NCI-H82 (cell line): ENCODE measurements at regions not wholly inside any gene's neighbourhood (a gene's known extent, or its start where the extent isn't known, plus 50 kb on each side); places are given as distances from the start of the nearest gene placed in this dataset.
"Not testable (repeated sequence)": the region's sequence is repeated elsewhere in the genome, so short reads cannot be mapped to it uniquely, and the experiment has no call there.

Source experiments
- DNase-seq: peaks from one replicate; lab custom pipeline; 2025; lab: John Stamatoyannopoulos, UW

GRCh38 chr22:47617186-47617585 lies 854.7 kb downstream of the TBC1D22A start:
- no peak for DNase-seq

GRCh38 chr22:47616396-47617020 lies 854.1 kb downstream of the TBC1D22A start:
- no peak for DNase-seq

GRCh38 chr22:47615051-47615450 lies 852.6 kb downstream of the TBC1D22A start:
- no peak for DNase-seq

DNA sequence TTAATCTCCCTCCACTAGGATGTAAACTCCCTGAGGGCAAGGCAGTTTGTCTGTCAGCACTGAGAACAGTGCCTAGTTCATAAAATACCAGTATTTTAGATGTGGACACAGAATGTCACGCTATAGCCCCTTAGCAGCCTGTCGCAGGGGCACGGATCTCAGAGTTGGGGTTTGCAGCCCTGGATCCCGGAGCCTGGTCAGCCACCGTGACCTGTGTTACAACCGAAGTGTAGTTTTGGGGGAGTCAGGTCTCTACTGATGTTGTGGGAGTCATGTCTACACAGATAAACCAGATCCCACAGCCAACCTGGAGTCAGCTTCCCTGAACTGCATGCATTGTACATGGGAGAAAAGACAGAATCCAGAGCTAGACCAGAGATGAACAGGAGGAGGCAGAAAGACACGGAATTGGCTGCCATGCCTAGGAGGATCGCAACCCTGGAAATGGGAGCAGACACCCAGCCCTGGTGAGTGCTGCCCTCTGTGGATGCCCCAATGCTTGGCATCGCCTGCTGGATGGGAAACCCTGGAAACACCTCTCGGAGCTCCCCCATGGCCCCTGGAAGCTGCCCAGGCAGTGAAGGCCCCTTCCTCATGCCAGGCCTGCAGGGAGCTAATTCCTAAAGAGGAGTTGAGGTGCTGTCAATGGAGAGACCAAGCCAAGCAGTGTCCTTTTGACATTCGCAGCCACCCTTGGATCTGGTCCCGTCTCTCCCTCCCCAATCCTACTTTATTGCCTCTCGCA lies 851.3 kb downstream of the TBC1D22A start:
- no peak for DNase-seq

GRCh38 chr22:47613181-47613580 lies 850.7 kb downstream of the TBC1D22A start:
- DNase-seq: not testable (repeated sequence)

- no peak for DNase-seq
Observed at GRCh38 chr22:47612311-47612910, 850.0 kb downstream of the TBC1D22A start.

DNA sequence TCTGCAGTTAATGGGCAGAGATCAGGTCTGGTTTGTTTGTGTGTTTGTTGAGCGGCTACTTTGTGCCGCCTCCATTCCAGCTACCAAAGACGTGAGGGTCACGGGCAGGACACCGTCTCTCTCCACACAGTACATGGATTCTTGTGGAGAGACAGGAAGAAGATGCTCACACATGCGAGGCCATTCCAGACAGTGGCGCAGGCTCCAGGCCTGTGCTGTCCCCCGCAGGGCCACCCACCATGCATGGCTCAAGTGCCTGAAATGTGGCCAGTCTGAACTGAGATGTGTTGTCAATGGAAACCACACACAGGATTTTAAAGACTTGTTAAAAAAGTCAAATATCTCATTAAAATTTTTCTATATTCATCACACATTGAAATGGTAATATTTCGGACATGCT lies 848.3 kb downstream of the TBC1D22A start:
- DNase-seq: no peak

- DNase-seq: no peak
Observed at GRCh38 chr22:47610281-47610680, 847.8 kb downstream of the TBC1D22A start.

DNA sequence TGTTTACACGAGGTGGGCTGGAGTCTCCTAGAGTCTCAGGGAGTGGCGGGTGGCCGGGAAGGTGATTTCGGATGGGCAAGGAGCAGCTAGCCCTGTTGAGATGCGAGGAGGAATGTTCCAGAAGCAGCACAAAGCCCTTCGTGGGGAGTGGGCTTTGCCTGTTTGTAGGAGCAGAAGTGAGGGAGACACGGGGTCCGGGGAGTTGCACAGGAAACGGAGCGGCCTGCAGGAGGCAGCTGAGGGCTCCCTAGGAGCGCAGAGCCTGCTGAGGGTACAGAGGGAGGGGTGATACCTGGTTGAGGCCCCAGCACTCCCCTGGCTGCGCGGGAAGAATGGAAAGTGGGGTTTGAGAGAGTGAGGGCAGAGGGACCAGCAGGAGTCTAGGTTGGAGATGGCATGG lies 847.2 kb downstream of the TBC1D22A start:
- DNase-seq: no peak

DNA sequence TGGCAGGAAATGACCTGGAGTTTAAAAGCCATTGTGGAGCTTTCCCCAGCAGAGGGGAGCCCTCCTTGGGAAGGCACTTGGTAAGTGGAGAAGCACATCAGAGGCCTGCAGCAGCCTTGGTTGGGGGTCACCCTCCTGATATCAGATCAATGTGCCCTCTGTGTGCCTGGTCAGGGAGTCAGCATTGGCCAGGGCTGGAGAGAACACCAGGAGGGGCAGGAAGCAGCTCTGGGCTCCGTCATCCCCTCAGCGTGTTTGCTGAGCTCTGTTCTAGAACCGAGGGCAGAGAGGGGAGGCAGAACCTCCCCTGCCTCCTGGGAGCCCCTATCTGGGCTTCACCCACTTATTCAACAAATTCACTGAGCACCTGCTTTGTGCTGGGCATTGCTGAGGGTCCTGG lies 846.0 kb downstream of the TBC1D22A start:
- DNase-seq: no peak

- no peak for DNase-seq
Observed at GRCh38 chr22:47607486-47607885, 845.0 kb downstream of the TBC1D22A start.

- no peak for DNase-seq
Observed at GRCh38 chr22:47606426-47606825, 844.0 kb downstream of the TBC1D22A start.

- no peak for DNase-seq
Observed at GRCh38 chr22:47605886-47606285, 843.4 kb downstream of the TBC1D22A start.

DNA sequence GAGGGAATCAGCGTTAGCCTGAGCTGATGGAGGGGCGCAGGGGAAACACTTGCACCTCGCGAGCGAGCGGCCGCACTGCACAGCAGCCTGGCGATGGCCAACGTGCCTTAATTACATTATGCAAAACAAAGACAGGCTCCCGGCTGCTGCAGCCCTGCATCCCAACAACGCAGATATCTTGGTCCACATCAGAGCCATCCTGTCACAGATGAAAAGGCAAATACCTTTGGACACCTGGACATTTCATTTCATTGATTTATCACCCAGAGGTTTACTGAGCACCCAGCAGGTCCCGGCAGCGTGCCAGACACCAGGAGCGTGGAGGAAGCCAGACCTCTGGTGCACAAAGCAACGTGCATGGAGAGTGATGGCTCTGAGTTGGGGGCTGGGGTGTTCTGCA lies 843.0 kb downstream of the TBC1D22A start:
- no peak for DNase-seq

GRCh38 chr22:47604563-47604962 lies 842.1 kb downstream of the TBC1D22A start:
- DNase-seq: no peak

- no peak for DNase-seq
Observed at GRCh38 chr22:47602732-47603131, 840.3 kb downstream of the TBC1D22A start.

GRCh38 chr22:47601666-47602065 lies 839.2 kb downstream of the TBC1D22A start:
- DNase-seq: no peak

GRCh38 chr22:47600791-47601625 lies 838.6 kb downstream of the TBC1D22A start:
- no peak for DNase-seq

DNA sequence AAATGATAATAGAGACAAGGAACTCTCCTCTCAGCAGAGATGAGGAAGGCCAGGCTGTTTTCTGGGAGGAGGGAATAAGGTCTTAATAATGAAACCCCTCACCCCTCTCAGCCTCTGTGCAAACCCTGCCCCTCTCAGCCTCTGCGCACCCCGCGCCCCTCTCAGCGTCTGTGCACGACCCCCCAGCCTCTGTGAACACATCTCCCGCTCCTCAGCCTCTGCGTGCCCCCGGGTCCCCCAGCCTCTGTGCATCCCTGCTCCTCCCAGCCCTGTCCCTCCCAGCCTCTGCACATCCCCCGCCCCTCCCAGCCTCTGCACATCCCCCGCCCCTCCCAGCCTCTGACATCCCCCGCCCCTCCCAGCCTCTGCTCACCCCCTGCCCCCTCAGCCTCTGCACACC lies 837.8 kb downstream of the TBC1D22A start:
- DNase-seq: no peak

DNA sequence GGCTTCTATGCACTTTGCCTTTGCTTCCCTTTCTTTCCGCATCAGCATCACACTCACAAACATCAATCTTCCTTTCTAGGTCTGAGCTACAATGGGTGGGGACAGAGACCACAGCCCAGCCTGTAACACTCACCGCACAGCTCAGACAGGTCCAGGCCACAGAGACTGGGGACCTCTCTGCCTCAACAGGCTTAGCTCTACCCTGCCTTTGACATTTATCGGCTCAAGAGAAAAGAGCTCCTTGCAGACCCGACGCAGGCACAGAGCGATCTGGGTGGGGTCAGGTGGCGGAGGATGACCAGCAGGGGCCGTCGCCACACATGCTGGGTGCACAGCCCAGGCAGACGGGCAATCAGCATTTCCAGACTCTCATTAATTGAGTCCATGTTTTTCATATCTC lies 837.3 kb downstream of the TBC1D22A start:
- no peak for DNase-seq

GRCh38 chr22:47598864-47599263 lies 836.4 kb downstream of the TBC1D22A start:
- DNase-seq: no peak

DNA sequence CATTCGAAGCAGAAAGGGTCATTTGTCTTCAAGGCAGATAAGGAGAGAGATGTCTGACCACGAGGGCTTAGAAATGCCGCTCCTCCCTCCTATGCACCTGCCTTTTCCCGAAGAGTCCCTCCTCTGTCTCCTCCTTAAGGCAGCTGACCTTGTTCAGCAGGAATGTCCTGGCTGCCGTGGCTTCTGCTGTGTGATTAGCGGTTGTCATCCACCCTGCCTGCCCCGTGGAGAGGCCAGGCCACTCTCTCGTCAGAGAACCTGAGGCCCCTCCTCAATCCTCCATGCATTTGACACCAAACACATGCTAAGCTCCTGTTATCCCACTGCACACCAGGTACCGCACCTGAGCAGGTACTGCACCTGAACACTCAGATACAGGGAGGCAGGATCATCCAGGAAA lies 834.6 kb downstream of the TBC1D22A start:
- no peak for DNase-seq
